Fibroblast of lung (primary cell): ENCODE measurements at regions not wholly inside any gene's neighbourhood (a gene's known extent, or its start where the extent isn't known, plus 50 kb on each side); places are given as distances from the start of the nearest gene placed in this dataset.
A peak's percentile ranks its signal among the peaks of the same experiment; 100 is the strongest.

Experiments
- DNase-seq, 2 donors: peaks; one replicate each; pipeline versions ENCODE4 v3.0.0 to v3.0.0-alpha.2; 2010; ENCODE audit warnings: low read depth in 2 of 2
- H2AFZ ChIP-seq: 2 replicates; pipeline ENCODE4 v1.5.1; 2012; ENCODE audit warnings: low read length, control low read depth, inconsistent platforms
- H3K27ac ChIP-seq: 2 replicates; pipeline ENCODE4 v1.5.1; 2011; ENCODE audit warnings: low read length, control low read depth; ENCODE audit not compliant: insufficient read depth
- H3K27me3 ChIP-seq: 2 replicates; pipeline ENCODE4 v1.5.1; 2011; ENCODE audit warnings: mild to moderate bottlenecking, low read length; ENCODE audit not compliant: control insufficient read depth, insufficient read depth
- H3K36me3 ChIP-seq: 2 replicates; pipeline ENCODE4 v1.5.1; 2011; ENCODE audit warnings: low read length; ENCODE audit not compliant: control insufficient read depth, insufficient read depth
- H3K4me1 ChIP-seq: 2 replicates; pipeline ENCODE4 v1.5.1; 2011; ENCODE audit warnings: low read length; ENCODE audit not compliant: control insufficient read depth, insufficient read depth; ENCODE audit errors: extremely low read depth
- H3K4me2 ChIP-seq: 2 replicates; pipeline ENCODE4 v1.5.1; 2011; ENCODE audit warnings: low read length, control low read depth; ENCODE audit not compliant: insufficient read depth; ENCODE audit errors: extremely low read depth
- H3K4me3 ChIP-seq, 4 experiments: fragments of 200-600 bp in 1 of 4; sonication (generic) in 1 of 4; replicated peaks in 1 of 4; 2 replicates each; pipeline ENCODE4 v1.5.1; 2011 to 2016; ENCODE audit warnings: low read length in 4 of 4, low read depth in 3 of 4, mild to moderate bottlenecking in 3 of 4, control low read depth in 2 of 4, inconsistent platforms in 1 of 4, mixed read lengths in 1 of 4; ENCODE audit not compliant: insufficient read depth in 1 of 4; ENCODE audit errors: control extremely low read depth in 1 of 4
- H3K79me2 ChIP-seq: 2 replicates; pipeline ENCODE4 v1.5.1; 2012; ENCODE audit warnings: mild to moderate bottlenecking, low read length, inconsistent platforms; ENCODE audit not compliant: control insufficient read depth, insufficient read depth
- H3K9ac ChIP-seq: 2 replicates; pipeline ENCODE4 v1.5.1; 2011; ENCODE audit warnings: mild to moderate bottlenecking, low read length, control low read depth; ENCODE audit not compliant: insufficient read depth
- H3K9me3 ChIP-seq: 2 replicates; pipeline ENCODE4 v1.5.1; 2012; ENCODE audit warnings: low read depth, low read length; ENCODE audit not compliant: control insufficient read depth, insufficient read depth
- H4K20me1 ChIP-seq: 2 replicates; pipeline ENCODE4 v1.5.1; 2011; ENCODE audit warnings: low read length; ENCODE audit not compliant: control insufficient read depth, insufficient read depth; ENCODE audit errors: extremely low read depth
- EZH2 ChIP-seq: IDR thresholded peaks from 2 replicates; pipeline ENCODE4 v1.5.1; 2012; ENCODE audit warnings: low read length, control low read depth, mild to moderate bottlenecking; ENCODE audit errors: missing control alignments
- TF ChIP-seq, protein P1 (sequence below), 2 donors: IDR thresholded peaks in 1 of 2; conservative IDR thresholded peaks in 1 of 2; 1 replicate in 1 of 2; 2 replicates in 1 of 2; pipeline ENCODE4 v1.5.1; 2011 to 2012; ENCODE audit warnings: low read length in 2 of 2, control low read depth in 1 of 2, inconsistent platforms in 1 of 2, low read depth in 1 of 2, mild to moderate bottlenecking in 1 of 2

DNA sequence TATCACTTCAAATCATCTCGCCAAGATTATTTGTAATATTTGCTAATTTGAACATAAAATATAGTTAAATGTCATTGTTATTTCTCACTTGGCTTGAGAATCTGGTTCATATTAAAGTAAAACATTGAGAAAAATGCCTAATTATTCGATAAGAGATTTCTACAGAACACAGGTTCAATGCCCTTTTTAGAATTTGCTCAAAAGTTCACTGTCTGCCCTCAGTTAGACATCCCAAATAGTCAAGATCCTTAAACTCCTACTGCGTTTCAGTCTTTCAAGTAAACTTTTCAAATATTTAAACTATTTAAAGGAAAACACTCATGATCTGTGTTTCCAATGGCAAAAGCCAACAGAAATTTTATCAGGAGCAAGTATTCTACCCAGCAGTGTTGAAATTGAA, 204.1 kb upstream of the AGTR1 start:
- Histone ChIP-seq H3K27me3 (no peaks in the 10 kb centered on the region), H3K4me1 (no peaks in the 10 kb centered on the region), H3K9ac (no peak overlapping the region), H3K36me3 (no peaks in the 10 kb centered on the region), H3K27ac (no peak overlapping the region), H2AFZ (no peak overlapping the region), H3K9me3 (no peaks in the 10 kb centered on the region), H3K4me2 (no peak overlapping the region), H3K4me3 (no peak overlapping the region), H3K79me2 (no peaks in the 10 kb centered on the region), H4K20me1 (no peaks in the 10 kb centered on the region)
- DNase-seq = no peak
- no peak for TF ChIP-seq EZH2
- TF ChIP-seq, protein P1, sequence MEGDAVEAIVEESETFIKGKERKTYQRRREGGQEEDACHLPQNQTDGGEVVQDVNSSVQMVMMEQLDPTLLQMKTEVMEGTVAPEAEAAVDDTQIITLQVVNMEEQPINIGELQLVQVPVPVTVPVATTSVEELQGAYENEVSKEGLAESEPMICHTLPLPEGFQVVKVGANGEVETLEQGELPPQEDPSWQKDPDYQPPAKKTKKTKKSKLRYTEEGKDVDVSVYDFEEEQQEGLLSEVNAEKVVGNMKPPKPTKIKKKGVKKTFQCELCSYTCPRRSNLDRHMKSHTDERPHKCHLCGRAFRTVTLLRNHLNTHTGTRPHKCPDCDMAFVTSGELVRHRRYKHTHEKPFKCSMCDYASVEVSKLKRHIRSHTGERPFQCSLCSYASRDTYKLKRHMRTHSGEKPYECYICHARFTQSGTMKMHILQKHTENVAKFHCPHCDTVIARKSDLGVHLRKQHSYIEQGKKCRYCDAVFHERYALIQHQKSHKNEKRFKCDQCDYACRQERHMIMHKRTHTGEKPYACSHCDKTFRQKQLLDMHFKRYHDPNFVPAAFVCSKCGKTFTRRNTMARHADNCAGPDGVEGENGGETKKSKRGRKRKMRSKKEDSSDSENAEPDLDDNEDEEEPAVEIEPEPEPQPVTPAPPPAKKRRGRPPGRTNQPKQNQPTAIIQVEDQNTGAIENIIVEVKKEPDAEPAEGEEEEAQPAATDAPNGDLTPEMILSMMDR (conservative IDR thresholded peaks at IDR 0.05 in 1 of 2, IDR thresholded peaks at IDR 0.05 in 1 of 2; ENCODE audit: low read depth in 1 of 2, low read length in 2 of 2) = no peak

DNA sequence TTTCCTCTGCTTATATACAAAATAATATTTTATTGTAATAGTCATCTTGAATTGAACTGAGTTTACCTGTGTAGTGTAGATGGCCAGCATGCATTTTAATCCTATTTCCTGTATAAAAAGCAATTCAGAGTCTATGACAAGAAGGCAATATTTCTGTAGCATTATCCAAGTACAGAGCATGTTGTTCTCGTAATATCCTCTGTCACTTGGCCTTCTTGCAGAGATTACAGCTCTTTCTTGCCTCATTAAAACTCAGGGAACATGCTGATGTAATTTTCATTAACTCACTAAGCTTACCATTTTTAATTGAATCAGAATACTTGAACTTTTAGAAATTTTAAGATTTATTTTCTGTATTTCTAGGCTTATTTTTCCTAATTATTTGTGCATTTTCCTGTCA, 203.3 kb upstream of the AGTR1 start:
- Histone ChIP-seq H3K4me2 (no peak overlapping the region), H3K27ac (no peak overlapping the region), H3K9ac (no peak overlapping the region), H3K27me3 (no peaks in the 10 kb centered on the region), H3K4me1 (no peaks in the 10 kb centered on the region), H2AFZ (no peak overlapping the region), H3K4me3 (no peak overlapping the region), H4K20me1 (no peaks in the 10 kb centered on the region), H3K9me3 (no peaks in the 10 kb centered on the region), H3K36me3 (no peaks in the 10 kb centered on the region), H3K79me2 (no peaks in the 10 kb centered on the region)
- DNase-seq = no peak
- no peak for TF ChIP-seq EZH2
- TF ChIP-seq, protein P1 (conservative IDR thresholded peaks at IDR 0.05 in 1 of 2, IDR thresholded peaks at IDR 0.05 in 1 of 2; ENCODE audit: low read depth in 1 of 2, low read length in 2 of 2) = no peak

DNA sequence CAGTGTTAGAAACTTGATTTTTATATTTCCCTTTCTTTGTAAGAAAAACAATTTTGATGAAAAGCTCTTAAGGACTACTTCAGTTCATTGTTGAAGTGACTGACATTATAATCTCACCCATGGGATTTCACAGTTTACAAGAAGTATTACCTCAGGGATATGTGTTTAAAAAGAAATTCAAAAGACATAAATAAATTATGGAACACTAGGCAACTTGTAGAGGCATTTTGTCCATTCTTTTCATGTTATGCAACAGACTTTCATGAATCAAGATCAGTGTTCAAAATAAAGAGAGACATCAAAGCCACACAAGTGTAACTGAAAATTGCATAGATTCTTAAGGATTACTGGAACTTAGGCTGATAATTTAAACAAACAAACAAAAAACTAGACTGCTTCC, 196.8 kb upstream of the AGTR1 start:
- Histone ChIP-seq H3K9me3 (no peaks in the 10 kb centered on the region), H4K20me1 (no peaks in the 10 kb centered on the region), H3K4me1 (no peaks in the 10 kb centered on the region), H3K27me3 (no peaks in the 10 kb centered on the region), H3K79me2 (no peaks in the 10 kb centered on the region), H3K9ac (no peak overlapping the region), H3K36me3 (no peaks in the 10 kb centered on the region), H3K4me2 (no peak overlapping the region), H2AFZ (no peak overlapping the region), H3K27ac (no peak overlapping the region), H3K4me3 (no peak overlapping the region)
- DNase-seq = peak in 1 of 2 donors; percentile 7
- TF ChIP-seq, protein P1 (conservative IDR thresholded peaks at IDR 0.05 in 1 of 2, IDR thresholded peaks at IDR 0.05 in 1 of 2; ENCODE audit: low read depth in 1 of 2, low read length in 2 of 2) = no peak
- no peak for TF ChIP-seq EZH2
